GM19238 (cell line): ENCODE measurements at regions not wholly inside any gene's neighbourhood (a gene's known extent, or its start where the extent isn't known, plus 50 kb on each side); places are given as distances from the start of the nearest gene placed in this dataset.
"Not testable (repeated sequence)": the region's sequence is repeated elsewhere in the genome, so short reads cannot be mapped to it uniquely, and the experiment has no call there.

Experiments
- DNase-seq: peaks from one replicate; pipeline ENCODE4 v3.0.0; 2011; ENCODE audit warnings: low spot score; ENCODE audit not compliant: insufficient read length

GRCh38 chr3:95442766-95443165 lies 1371.6 kb upstream of the EPHA6 start:
- no peak for DNase-seq

GRCh38 chr3:95449841-95450240 lies 1364.6 kb upstream of the EPHA6 start:
- no peak for DNase-seq

DNA sequence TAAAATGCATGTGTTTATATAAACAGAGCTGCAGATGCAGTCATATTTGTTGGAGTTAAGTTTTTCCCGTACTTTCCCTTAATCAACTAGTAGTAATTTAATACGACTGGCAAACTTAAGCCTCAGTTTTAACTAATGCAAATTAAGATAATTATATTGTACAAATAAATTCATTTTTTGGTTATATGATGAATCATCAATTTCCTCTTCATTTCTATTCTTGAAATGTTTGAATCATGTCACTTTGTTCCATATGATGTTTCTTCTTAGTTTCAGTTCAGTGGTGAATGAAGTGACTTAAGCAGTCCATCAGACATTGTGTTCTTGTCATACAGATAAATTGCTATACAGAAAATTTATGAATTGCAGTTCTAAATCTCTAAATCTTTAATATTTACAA lies 1361.2 kb upstream of the EPHA6 start:
- no peak for DNase-seq

DNA sequence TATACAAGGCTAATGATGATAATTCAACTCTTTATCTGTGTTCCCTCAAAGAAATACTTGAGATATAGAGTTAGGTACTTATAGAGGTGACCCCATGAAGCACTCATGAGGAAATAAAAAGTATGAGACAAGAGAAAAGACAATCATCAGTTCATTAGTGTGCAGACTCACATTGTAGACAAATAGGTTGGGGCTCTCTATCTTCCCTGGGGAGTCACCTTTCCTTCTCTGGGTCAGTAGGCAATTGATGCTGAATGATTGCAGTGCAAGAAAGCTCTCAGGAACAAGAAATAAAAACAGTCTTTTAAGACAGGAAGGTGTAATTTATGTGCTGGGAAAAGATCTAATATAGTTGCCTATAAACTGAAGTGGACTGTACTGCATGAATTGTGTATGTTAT lies 1357.6 kb upstream of the EPHA6 start:
- no peak for DNase-seq

DNA sequence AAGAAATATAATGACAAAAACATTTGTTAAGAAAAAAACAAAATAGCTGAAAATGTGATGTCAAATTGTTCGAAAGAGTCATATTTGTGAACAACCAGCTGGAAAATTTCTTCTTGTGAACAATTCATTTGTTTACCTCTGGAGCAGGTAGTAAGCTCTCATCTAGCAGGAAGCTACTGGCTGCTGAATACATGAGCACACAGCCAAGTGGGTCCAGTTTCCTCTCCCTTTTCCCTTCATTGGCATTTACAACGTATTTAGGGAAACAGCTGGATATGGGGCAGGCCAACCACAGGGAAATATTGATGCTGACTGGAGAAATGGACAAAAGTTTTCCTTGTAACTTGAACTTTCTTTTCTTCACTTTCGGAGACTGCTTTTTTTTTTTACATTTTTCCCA lies 1354.7 kb upstream of the EPHA6 start:
- no peak for DNase-seq

DNA sequence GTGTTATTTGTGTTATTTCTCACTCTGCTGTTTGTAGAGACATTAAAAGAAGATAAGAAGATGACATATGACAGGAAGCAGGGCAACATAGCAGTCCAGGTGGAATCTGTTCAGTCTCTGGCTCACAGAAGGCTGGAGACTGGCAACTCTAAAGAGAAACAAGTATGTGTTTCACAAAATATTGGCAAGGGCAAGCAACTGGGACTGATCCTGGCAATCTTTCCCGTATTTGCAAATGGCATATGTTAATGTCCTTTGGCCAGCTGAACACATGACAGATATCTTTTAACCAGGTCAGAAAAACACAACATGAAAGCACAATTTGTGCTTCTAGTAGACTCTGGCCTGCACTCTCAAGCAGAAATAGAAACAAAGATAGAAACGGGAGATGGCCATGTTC lies 1354.1 kb upstream of the EPHA6 start:
- DNase-seq, result no peak

DNA sequence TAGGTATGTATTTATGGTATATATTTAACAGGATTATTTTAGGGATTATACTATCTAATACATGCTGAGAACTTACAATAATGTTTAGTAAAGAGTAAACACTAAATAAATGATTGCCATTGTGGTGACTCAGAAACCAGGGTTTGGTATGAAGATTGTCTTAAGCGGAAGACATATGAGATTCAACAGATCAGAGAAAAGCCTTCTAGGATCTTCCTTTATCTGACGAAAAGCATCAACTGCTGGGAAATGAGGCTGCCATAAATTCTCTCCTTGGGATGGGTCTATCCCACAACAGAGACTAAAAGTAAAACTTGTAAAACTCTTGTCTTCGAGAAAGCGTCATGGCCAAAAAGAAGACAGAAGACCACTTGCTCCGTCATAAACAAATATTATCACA lies 1352.2 kb upstream of the EPHA6 start:
- no peak for DNase-seq

DNA sequence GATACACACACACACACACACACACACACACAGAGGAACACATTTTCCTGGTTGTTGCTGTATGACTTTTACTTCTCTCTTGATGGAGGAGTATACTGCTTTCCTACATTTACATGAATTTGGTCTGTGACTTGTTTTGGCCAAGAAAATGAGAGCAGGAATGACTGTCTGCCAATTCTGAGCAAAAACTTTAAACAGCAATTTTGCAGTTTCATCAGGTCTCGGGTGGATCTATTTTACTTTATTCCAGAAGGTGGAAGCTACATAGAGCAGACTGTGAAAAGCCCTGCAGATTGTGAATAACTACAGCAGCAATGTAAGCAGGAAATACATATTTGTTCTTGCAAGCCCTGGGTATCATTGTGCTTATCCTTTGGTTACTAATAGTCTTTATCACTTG lies 1350.0 kb upstream of the EPHA6 start:
- no peak for DNase-seq

- no peak for DNase-seq
Measured at GRCh38 chr3:95468331-95468730, 1346.1 kb upstream of the EPHA6 start.

- DNase-seq, result no peak
Measured at GRCh38 chr3:95474338-95474737, 1340.1 kb upstream of the EPHA6 start.

- DNase-seq, result no peak
Measured at GRCh38 chr3:95476534-95476933, 1337.9 kb upstream of the EPHA6 start.

- DNase-seq, result no peak
Measured at GRCh38 chr3:95506174-95506573, 1308.2 kb upstream of the EPHA6 start.

DNA sequence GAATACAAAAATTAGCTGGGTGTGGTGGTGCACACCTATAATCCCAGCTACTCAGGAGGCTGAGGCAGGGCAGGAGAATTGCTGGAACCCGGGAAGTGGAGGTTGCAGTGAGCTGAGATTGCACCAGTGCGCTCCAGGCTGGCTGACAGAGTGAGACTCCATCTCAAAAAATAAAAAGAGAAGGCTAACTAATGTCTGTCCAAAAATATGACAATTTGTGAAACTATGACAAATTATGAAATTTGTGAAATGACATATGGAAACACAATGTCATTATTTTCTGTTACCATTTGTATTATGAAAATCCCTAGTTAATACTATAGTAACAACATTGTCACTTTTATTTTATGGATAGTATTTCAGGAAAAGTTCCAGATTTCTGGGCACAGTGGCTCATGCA lies 1306.3 kb upstream of the EPHA6 start:
- no peak for DNase-seq

DNA sequence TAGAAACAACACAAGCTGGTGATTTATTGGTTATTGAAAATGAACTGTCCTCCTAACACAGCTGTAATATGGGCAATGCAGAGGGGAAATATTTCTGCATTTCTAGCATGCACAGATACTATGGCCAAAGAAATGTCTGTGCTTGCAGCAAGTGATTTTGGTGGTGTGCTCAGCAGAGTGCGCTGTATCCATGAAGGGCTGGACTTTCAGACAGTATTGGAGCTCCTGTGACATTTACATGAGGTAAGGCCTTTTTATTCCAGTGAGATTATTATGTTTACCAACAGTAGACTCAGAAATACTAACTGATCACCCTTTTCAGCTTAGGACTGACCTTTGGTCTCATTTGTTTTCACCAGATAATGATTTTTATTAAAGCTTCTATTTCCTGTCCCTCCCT lies 1302.6 kb upstream of the EPHA6 start:
- no peak for DNase-seq

DNA sequence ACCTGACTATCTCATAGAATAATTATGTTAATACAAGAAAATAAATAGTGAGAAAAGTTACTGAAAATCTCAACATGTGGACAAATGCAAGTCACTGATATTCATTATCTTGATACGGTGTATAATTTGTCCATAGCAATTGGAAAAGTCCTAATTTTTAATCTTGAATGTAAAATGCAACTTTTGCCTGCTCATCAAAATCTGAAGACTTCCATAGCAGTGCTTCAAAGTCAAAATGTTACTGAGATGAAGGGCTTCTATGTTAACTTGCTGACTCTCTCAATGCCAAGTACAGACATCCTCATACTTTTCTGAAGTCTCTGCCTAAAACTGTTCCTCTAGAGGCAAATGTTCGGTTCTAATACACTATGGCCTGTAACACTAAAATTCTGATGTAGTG lies 1300.1 kb upstream of the EPHA6 start:
- DNase-seq, result no peak

DNA sequence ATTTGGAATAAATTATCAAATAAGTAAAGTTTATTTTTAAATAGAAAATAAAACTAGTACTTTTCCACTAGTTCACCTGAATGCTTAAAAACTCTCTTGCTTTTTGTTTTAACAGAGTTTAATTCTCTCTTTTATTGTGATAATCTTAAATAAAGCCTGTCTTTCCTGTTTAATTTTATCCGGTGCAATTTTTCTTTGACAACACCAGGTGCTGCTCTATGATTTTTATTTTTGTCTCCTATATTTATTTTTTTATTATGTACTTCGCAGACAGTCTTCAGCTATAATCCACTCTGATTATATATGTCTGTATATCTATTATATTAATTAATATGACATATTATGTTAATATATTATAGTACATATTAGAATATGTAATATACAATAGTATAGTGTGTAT lies 1293.0 kb upstream of the EPHA6 start:
- DNase-seq, result no peak

GRCh38 chr3:95522449-95522848 lies 1291.9 kb upstream of the EPHA6 start:
- DNase-seq, result no peak

GRCh38 chr3:95539950-95540483 lies 1274.4 kb upstream of the EPHA6 start:
- no peak for DNase-seq

- DNase-seq, result no peak
Measured at GRCh38 chr3:95565502-95565901, 1248.9 kb upstream of the EPHA6 start.

DNA sequence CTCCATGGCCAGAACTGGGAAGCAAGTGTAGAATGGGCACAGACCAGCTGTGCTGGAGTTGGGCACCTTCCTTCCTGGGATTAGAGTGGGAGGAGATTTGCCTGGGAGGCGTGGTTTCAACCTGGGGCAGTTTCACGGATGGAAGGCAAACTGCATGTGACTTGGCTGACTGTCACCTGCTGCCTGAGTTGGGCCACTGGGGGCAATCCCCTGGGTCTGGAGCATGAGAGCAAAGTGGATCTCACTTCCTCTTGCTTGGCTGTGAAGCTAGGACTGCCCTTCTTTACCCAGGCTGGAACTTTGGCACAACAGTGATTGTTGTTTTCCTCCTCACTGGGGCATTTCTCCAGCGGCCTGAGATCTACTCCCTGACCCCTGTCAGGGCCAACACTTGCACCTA lies 1247.0 kb upstream of the EPHA6 start:
- peak; percentile 2 for DNase-seq

DNA sequence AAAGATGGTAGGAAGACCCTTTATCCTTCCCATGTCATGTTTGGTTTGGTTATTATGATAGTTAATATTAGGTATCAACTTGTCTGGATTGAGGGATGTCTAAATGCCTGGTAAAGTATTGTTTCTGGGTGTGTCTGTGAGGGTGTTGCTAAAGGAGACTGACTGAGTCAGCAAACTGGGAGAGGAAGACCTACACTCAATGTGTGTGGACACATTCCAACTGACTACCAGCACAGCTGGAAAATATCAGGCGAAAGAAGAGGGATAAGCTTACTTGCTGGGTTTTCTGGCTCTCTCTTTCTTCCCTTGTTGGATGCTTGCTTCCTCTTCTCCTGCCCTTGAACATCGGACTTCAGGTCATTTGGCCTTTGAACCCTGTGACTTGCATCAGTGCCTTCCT lies 1227.6 kb upstream of the EPHA6 start:
- no peak for DNase-seq

GRCh38 chr3:95587641-95588040 lies 1226.8 kb upstream of the EPHA6 start:
- DNase-seq, result not testable (repeated sequence)

- DNase-seq, result no peak
Measured at GRCh38 chr3:95588473-95588872, 1225.9 kb upstream of the EPHA6 start.

- no peak for DNase-seq
Measured at GRCh38 chr3:95595416-95596075, 1218.8 kb upstream of the EPHA6 start.
